Tibial nerve (tissue), 4 donors: ENCODE measurements at regions not wholly inside any gene's neighbourhood (a gene's known extent, or its start where the extent isn't known, plus 50 kb on each side); places are given as distances from the start of the nearest gene placed in this dataset.

Experiments
- DNase-seq, 2 donors: peaks; one replicate each; pipeline ENCODE4 v3.0.0-alpha.2; 2019; ENCODE audit warnings: low spot score in 2 of 2
- H3K27ac ChIP-seq, 4 donors: fragments of 200-600 bp; sonication (generic) in 3 of 4; one replicate each; pipeline ENCODE4 v1.5.1; 2017 to 2019; ENCODE audit warnings: mild to moderate bottlenecking in 1 of 4
- H3K27me3 ChIP-seq, 2 donors: fragments of 200-600 bp; sonication (generic) in 1 of 2; one replicate each; pipeline versions ENCODE4 v1.5.1 to v1.6.0; 2017 to 2019
- H3K36me3 ChIP-seq, 3 donors: fragments of 200-600 bp; sonication (generic); one replicate each; pipeline ENCODE4 v1.5.1; 2018 to 2019
- H3K4me1 ChIP-seq, 4 donors: fragments of 200-600 bp; sonication (generic) in 3 of 4; one replicate each; pipeline ENCODE4 v1.5.1; 2017 to 2019
- H3K4me3 ChIP-seq, 4 donors: fragments of 200-600 bp; sonication (generic) in 3 of 4; one replicate each; pipeline ENCODE4 v1.5.1; 2017 to 2019; ENCODE audit warnings: mild to moderate bottlenecking in 1 of 4, moderate library complexity in 1 of 4
- H3K9me3 ChIP-seq, 4 donors: fragments of 200-600 bp; sonication (generic) in 3 of 4; one replicate each; pipeline ENCODE4 v1.5.1; 2017 to 2019
- EP300 ChIP-seq, 2 donors: sonication (generic); formaldehyde crosslinking; IDR thresholded peaks; one replicate each; pipeline ENCODE4 v1.6.1; 2017; ENCODE audit warnings: antibody characterized with exemption in 2 of 2, mild to moderate bottlenecking in 1 of 2
- POLR2A ChIP-seq, 2 donors: fragments of 450-650 bp; IDR thresholded peaks; one replicate each; pipeline ENCODE4 v1.6.1; 2017; ENCODE audit warnings: antibody characterized with exemption in 2 of 2, mild to moderate bottlenecking in 2 of 2, moderate library complexity in 2 of 2
- WGBS, 2 donors: methylation state at CpG; one replicate each; pipeline ENCODE4 v1.1.5; 2018; 5-methylcytosine and 5-hydroxymethylcytosine counted together
- TF ChIP-seq, protein P1 (sequence below), 5 experiments: fragments of 200-600 bp in 3 of 5; fragments of 450-650 bp in 2 of 5; sonication (generic) in 3 of 5; IDR thresholded peaks; one replicate each; pipeline ENCODE4 v1.5.1; 2016 to 2019; ENCODE audit warnings: antibody characterized with exemption in 5 of 5, mild to moderate bottlenecking in 3 of 5, moderate library complexity in 2 of 5

DNA sequence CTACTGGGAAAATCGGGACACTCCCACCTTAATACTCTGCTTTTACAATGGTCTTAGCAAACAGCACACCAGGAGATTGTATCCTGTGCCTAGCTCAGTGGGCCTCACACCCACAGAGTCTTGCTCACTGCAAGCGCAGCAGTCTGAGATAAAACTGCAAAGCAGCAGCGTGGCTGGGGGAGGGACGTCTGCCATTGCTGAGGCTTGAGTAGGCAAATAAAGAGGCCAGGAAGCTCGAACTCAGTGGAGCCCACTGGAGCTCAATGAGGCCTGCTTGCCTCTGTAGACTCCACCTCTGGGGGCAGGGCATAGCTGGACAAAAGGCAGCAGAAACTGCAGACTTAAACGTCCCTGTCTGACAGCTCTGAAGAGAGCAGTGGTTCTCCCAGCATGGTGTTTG is 1169.1 kb upstream of the EPHA6 start:
- Histone ChIP-seq H3K9me3 (peaks cover 0 to 22% (median 0%) of the 10 kb centered on the region in 4 donors), H3K4me3 (no peak overlapping the region), H3K27me3 (no peaks in the 10 kb centered on the region), H3K27ac (no peak overlapping the region), H3K4me1 (no peaks in the 10 kb centered on the region), H3K36me3 (no peaks in the 10 kb centered on the region)
- TF ChIP-seq, protein P1, sequence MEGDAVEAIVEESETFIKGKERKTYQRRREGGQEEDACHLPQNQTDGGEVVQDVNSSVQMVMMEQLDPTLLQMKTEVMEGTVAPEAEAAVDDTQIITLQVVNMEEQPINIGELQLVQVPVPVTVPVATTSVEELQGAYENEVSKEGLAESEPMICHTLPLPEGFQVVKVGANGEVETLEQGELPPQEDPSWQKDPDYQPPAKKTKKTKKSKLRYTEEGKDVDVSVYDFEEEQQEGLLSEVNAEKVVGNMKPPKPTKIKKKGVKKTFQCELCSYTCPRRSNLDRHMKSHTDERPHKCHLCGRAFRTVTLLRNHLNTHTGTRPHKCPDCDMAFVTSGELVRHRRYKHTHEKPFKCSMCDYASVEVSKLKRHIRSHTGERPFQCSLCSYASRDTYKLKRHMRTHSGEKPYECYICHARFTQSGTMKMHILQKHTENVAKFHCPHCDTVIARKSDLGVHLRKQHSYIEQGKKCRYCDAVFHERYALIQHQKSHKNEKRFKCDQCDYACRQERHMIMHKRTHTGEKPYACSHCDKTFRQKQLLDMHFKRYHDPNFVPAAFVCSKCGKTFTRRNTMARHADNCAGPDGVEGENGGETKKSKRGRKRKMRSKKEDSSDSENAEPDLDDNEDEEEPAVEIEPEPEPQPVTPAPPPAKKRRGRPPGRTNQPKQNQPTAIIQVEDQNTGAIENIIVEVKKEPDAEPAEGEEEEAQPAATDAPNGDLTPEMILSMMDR (IDR thresholded peaks at IDR 0.05), result no peak
- TF ChIP-seq POLR2A (IDR thresholded peaks at IDR 0.05) (no peak), EP300 (IDR thresholded peaks at IDR 0.05) (no peak)
- DNase-seq, result no peak
- WGBS, 2 donors, result 88 to 89% methylated on average over 6 of the region's 6 CpGs

DNA sequence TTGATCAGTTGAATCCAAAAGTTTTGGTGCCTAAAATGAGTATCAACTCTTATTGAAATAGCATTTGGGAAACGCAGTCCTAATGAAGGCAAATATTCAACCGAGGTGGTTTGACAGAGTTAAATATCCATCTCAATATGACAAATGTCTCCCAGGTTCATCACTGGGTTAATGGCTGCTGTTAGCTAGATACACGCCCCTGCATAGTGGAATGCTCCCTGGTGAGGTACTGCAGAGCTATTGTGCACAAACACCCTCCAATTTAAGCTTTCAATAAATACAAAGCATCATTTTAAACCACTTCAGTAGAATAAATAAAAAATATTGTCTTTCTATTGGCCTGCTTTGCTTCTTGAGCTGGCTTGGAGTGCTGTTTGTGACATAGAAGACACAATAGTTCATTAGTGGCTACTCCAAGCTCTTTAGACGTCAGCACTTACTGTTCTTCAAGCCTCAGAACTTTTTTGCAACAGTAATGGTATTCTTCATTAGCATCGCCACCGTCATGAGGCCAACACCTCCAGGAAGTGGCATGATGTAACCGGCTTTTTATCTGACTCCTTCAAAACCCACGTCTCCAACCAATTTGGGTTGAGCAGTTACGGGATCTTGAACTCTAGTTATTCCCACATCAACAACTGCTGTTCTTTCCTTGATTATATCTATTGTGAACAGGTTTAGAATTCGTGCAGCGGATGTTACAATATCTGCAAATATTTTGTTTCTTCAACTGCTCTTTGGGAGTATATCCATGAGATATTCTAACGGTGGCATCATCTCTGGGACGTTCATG is 1159.6 kb upstream of the EPHA6 start:
- WGBS, 2 donors, result 82 to 83% methylated on average over 13 of the region's 13 CpGs
- no peak for TF ChIP-seq EP300 (IDR thresholded peaks at IDR 0.05)
- H3K4me3 ChIP-seq, result no peak overlapping the region

DNA sequence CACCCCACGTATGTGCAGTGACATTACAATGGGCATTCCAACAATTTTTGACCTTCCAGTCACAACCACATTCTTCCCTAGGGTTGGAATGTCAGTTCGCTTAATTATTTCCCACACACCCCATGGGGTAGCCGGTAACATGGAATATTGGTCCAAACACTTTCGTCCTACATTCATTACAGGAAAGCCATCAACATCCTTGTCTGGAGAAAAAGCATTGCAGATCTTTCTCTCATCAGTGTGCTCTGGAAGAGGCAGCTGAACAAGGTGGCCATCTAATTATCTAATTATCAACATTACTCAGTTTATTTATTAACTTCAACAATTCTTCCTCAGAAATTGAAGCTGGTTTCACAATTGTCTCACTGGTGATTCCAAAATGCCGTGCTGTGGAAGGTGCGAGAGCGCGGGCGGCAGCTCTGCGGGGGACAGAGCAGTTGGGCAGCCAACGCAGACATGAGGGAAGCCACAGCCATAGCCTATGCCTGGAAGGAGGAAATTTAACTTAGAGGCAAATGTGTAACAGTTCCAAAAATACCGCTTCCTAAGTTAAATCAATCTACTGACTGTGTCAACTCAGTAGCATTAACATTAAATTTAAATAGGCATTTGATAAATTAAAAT is 1158.9 kb upstream of the EPHA6 start:
- Histone ChIP-seq H3K36me3 (no peaks in the 10 kb centered on the region), H3K27ac (no peak overlapping the region), H3K27me3 (no peaks in the 10 kb centered on the region), H3K4me3 (no peak overlapping the region), H3K4me1 (no peaks in the 10 kb centered on the region), H3K9me3 (no peaks in the 10 kb centered on the region)
- DNase-seq, result no peak
- TF ChIP-seq POLR2A (IDR thresholded peaks at IDR 0.05) (no peak), EP300 (IDR thresholded peaks at IDR 0.05) (no peak)
- TF ChIP-seq, protein P1 (IDR thresholded peaks at IDR 0.05), result no peak
- WGBS, 2 donors, result 82 to 88% methylated on average over 12 of the region's 12 CpGs

More for the DNA sequence above, 1159.6 kb upstream of the EPHA6 start:
- Histone ChIP-seq H3K27ac (no peak overlapping the region), H3K9me3 (no peaks in the 10 kb centered on the region), H3K4me1 (no peaks in the 10 kb centered on the region), H3K36me3 (no peaks in the 10 kb centered on the region), H3K27me3 (no peaks in the 10 kb centered on the region)
- no peak for DNase-seq

DNA sequence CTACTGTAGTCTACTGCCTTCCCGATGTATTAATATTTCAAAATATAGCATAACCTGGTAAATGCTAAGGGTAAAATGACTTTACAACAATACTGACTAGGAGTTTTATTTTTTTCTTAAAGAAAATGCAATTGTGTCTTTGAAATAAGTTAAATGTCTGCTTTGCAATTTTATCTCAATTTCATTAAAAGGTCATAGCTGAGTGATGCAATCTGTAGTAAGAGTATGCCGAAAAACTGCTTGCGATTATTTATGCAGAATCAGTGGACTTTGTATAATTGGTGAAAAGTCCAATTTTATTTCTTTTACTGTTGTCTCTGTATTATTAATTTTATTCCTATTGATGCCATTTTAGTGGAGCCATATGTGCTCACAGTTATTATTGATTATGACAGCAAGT is 1143.6 kb upstream of the EPHA6 start:
- no peak for DNase-seq
- H3K4me1 ChIP-seq, result no peaks in the 10 kb centered on the region
- no peaks in the 10 kb centered on the region for H3K27me3 ChIP-seq
- TF ChIP-seq, protein P1 (IDR thresholded peaks at IDR 0.05), result no peak
- TF ChIP-seq EP300 (IDR thresholded peaks at IDR 0.05), result no peak
- TF ChIP-seq POLR2A (IDR thresholded peaks at IDR 0.05), result no peak
- H3K4me3 ChIP-seq, result no peak overlapping the region
- H3K9me3 ChIP-seq, result no peaks in the 10 kb centered on the region
- H3K27ac ChIP-seq, result no peak overlapping the region
- WGBS, 2 donors, result 92 to 93% methylated on average over 3 of the region's 3 CpGs
- no peaks in the 10 kb centered on the region for H3K36me3 ChIP-seq

DNA sequence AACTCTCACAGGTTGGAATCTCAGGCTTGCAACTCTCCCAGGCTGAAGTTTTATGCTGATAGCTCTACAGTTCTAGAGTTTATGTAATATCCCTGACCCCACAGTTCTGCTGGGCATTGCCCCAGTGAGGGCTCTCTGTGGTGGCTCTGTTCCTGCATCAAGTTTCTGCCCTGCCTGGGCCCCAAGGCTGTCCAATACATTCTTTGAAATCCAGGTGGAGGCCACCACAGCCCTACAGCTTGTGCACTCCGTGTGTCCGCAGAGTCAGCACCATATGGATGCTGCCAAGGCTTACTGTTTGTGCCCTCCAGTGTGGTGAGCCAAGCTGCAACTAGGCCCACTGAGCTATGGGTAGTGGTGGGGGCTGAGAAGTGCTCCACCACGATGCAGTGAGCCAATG is 1141.2 kb upstream of the EPHA6 start:
- Histone ChIP-seq H3K4me1 (no peaks in the 10 kb centered on the region), H3K4me3 (no peak overlapping the region), H3K27me3 (no peaks in the 10 kb centered on the region), H3K36me3 (no peaks in the 10 kb centered on the region), H3K27ac (no peak overlapping the region), H3K9me3 (no peaks in the 10 kb centered on the region)
- TF ChIP-seq, protein P1 (IDR thresholded peaks at IDR 0.05), result no peak
- TF ChIP-seq POLR2A (IDR thresholded peaks at IDR 0.05) (no peak), EP300 (IDR thresholded peaks at IDR 0.05) (no peak)
- no peak for DNase-seq
- 90 to 93% methylated on average over 3 of the region's 3 CpGs for WGBS, 2 donors
